ENCODE measurements at regions not wholly inside any gene's neighbourhood (a gene's known extent, or its start where the extent isn't known, plus 50 kb on each side); places are given as distances from the start of the nearest gene placed in this dataset.

- no peak for DNase-seq (ENCODE audit: low spot score)
These were observed 749.3 kb upstream of the GOLIM4 start for GRCh38 chr3:168844894-168845482.

GRCh38 chr3:168844472-168844871 is 748.7 kb upstream of the GOLIM4 start:
- DNase-seq (ENCODE audit: low spot score), result no peak

- DNase-seq (ENCODE audit: low spot score), result no peak
These were observed 747.8 kb upstream of the GOLIM4 start for GRCh38 chr3:168843481-168843880.

GRCh38 chr3:168839653-168840052 is 743.9 kb upstream of the GOLIM4 start:
- DNase-seq (ENCODE audit: low spot score), result no peak

- DNase-seq (ENCODE audit: low spot score), result no peak
These were observed 738.8 kb upstream of the GOLIM4 start for GRCh38 chr3:168834558-168834957.

- DNase-seq (ENCODE audit: low spot score), result no peak
These were observed 733.2 kb upstream of the GOLIM4 start for GRCh38 chr3:168828943-168829342.

- DNase-seq (ENCODE audit: low spot score), result no peak
These were observed 732.8 kb upstream of the GOLIM4 start for GRCh38 chr3:168828536-168828935.

- no peak for DNase-seq (ENCODE audit: low spot score)
These were observed 732.3 kb upstream of the GOLIM4 start for GRCh38 chr3:168828014-168828413.

- no peak for DNase-seq (ENCODE audit: low spot score)
These were observed 728.4 kb upstream of the GOLIM4 start for GRCh38 chr3:168824107-168824506.

- no peak for DNase-seq (ENCODE audit: low spot score)
These were observed 727.7 kb upstream of the GOLIM4 start for GRCh38 chr3:168823466-168823865.

GRCh38 chr3:168820810-168821415 is 725.2 kb upstream of the GOLIM4 start:
- no peak for DNase-seq (ENCODE audit: low spot score)

GRCh38 chr3:168817177-168817576 is 721.5 kb upstream of the GOLIM4 start:
- DNase-seq (ENCODE audit: low spot score), result no peak

GRCh38 chr3:168815946-168816345 is 720.2 kb upstream of the GOLIM4 start:
- DNase-seq (ENCODE audit: low spot score), result no peak

- no peak for DNase-seq (ENCODE audit: low spot score)
These were observed 717.6 kb upstream of the GOLIM4 start for GRCh38 chr3:168813225-168813802.

- no peak for DNase-seq (ENCODE audit: low spot score)
These were observed 716.5 kb upstream of the GOLIM4 start for GRCh38 chr3:168812234-168812633.

GRCh38 chr3:168808596-168808995 is 712.9 kb upstream of the GOLIM4 start:
- no peak for DNase-seq (ENCODE audit: low spot score)

- no peak for DNase-seq (ENCODE audit: low spot score)
These were observed 711.7 kb upstream of the GOLIM4 start for GRCh38 chr3:168807448-168807847.

- DNase-seq (ENCODE audit: low spot score), result no peak
These were observed 711.1 kb upstream of the GOLIM4 start for GRCh38 chr3:168806871-168807270.

- DNase-seq (ENCODE audit: low spot score), result no peak
These were observed 707.8 kb upstream of the GOLIM4 start for GRCh38 chr3:168803536-168803935.

- no peak for DNase-seq (ENCODE audit: low spot score)
These were observed 707.0 kb upstream of the GOLIM4 start for GRCh38 chr3:168802766-168803165.

- DNase-seq (ENCODE audit: low spot score), result no peak
These were observed 706.1 kb upstream of the GOLIM4 start for GRCh38 chr3:168801794-168802193.

GRCh38 chr3:168796339-168796738 is 700.6 kb upstream of the GOLIM4 start:
- no peak for DNase-seq (ENCODE audit: low spot score)

GRCh38 chr3:168794427-168794826 is 698.7 kb upstream of the GOLIM4 start:
- DNase-seq (ENCODE audit: low spot score), result no peak

GRCh38 chr3:168782193-168782592 is 686.5 kb upstream of the GOLIM4 start:
- DNase-seq (ENCODE audit: low spot score), result no peak

Measured in activated CD4-positive, alpha-beta T cell treated with anti-CD3 and anti-CD28 coated beads, Interleukin-2, Interleukin-4, amounts not matched to agents 100 ng/mL and 50 ng/mL, durations not matched to agents 16 hours and 8 hours (primary cell).